Activated T-cell treated with anti-CD3 and anti-CD28 coated beads for 4 hours (primary cell): ENCODE measurements at regions not wholly inside any gene's neighbourhood (a gene's known extent, or its start where the extent isn't known, plus 50 kb on each side); places are given as distances from the start of the nearest gene placed in this dataset.

Source experiments
- DNase-seq: peaks from one replicate; pipeline ENCODE4 v3.0.0-alpha.2; 2020

DNA sequence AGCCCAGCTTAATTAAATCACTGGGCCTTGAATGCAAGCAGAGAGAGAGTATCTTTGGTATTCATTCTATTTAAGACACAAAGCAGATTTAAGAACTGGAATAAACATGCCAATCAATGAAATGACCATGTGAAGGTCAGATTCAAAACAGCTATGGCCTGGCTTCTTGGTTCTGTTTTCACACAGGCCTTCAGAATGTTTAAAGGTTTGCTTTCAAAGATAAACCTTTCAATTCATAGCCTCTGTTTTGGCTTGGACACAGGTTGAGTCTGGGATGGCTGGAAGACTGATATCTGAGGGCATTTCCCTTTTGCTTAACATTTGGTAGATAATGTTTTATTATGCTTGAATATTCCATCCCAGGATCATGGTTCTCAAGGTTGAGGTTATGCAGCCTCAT, 244.4 kb upstream of the KBTBD8 start:
- no peak for DNase-seq

DNA sequence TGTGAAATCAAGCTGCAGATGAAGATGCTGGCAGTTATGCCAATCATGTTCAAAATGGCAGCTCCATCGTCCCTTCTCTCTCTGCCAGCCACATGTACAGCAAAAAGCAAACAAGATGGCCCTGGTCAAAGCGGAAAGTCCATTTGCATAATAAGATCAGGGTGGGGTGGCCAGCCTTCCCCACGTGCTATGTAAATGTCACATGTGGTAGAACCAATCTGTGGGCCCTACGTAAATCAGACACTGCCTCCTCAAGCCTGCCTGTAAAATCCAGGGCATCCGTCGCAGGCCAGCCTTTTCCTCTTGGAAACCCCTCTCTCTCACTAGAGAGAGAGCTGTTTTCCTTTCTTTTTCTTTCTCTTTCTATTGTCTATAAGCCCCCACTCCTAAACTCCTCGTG, 243.5 kb upstream of the KBTBD8 start:
- DNase-seq, result no peak

DNA sequence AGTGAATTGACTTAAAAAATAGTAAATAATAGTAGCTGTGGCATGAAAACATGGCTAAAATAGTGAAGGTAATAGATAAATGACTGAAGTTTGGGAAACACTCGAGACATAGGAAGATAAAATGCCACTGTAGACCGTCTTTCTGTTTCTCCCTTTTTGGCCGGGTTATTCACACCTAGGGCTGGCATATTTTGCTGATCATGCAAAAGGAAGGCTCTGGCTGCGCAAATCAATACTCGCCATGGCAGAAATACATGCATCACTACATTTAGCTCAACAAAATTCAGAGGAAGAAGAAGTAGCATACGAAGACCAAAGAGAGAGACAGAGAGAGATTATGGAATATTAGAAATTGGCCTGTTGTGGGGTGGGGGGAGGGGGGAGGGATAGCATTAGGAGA, 242.2 kb upstream of the KBTBD8 start:
- DNase-seq, result no peak

DNA sequence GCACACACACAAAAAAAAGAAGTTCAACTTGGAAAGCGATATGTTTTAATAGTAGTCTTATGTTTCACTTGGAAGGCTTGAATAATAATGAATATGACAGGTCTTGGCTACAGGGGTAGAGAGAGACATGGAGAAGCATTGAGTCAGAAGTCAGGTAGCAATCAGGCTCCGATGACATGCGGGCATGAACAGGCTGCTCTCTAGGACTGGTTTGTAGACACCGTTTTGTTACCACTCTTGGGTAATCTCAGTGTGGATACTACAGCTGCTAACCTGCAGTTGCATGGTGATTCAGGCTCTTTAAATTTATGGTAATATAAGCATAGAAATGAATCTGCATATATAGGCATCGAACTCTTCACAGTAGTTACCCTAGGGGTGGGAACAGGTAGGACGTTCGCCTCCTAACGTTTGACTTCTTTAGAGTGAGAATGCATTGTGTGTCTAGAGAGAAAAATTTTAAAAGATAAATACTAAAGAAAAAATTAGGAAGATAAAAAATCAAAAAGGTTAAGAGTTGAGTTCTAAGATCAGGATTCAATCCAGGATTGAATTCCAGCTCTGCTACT, 241.6 kb upstream of the KBTBD8 start:
- DNase-seq, result no peak

DNA sequence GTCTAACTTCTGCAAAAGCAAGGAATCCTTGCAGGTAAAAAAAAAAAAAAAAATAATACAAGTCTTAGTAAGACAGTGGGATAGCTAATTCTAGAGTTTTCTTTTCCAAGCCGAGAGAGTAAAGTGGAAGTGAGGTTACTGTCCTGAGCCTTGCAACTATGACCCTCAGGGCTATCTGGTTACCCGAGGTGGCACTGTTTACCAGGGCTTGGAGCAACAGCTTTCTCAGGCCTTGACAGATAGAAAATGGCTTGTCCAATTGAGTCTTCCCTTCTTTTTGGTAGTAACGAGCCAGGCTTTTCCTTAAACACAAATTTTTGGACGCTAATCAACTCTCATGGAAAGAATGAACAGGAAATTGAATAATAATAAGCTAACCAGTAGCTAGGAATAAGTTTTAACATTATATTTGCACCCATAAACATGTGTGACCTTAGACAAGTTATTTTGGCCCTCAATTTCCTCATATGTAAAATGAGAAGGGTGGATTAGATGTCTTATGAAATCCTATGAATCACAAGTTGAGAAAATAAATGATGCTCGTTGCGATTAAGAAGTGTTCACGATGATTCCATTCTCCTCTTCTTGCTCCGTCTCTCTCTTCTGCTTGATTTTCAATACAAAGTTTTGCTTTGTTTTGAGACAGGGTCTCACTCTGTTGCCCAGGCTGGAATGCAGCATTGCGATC, 236.9 kb upstream of the KBTBD8 start:
- no peak for DNase-seq

DNA sequence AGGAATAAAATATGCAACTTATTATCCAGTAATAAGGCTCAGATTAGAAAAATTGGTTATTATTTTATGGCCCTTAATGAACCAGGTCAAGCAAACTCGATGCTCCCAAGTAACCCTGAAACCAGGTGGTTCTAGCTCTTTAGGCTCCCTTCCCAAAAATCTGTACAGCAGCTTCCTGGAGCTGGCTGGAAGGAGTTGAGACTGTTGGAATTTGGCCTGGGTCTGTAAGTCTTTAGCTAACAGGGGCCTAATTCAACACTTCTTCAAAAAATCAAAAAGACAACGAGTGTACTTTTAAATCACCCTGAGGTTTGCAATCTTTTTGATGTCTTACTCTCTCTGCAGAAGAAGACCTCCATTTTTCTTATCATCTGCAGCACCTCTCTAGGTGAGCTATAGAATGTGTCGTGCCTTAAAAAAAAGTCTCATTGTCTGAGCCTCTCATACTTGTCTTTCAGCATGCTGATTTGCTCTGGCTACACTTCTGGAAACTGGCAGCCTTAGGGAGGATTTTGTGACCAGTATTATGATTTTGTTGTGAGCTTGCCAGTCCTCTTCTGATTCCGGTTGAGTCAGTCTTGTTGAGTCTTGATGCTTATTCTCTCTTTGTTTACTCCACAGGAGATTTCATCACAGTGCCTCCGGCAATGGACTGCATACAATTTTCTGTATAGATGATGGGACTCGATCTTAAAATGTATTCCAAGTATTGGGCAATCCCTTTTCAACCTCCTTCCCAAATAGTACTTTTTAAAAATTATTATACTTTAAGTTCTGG, 235.0 kb upstream of the KBTBD8 start:
- DNase-seq, result no peak

DNA sequence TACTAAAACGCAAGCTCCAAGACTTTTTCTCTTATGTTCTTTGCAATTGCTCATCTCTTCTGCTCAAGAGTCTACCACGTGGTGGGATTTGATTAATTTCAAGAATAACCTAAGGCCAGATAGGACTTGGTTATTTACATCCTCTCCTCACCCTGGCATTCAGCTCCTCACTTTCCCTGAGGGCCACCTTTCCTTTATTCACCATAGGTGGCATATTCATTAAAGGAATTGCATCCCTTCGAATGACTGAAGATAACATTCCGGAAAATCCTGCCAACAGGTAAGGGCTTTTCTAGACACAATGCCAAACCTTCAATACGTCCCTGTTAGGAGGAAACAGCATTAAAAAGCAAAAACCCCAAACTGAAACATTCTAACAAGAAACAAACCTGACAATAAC, 220.0 kb upstream of the KBTBD8 start:
- no peak for DNase-seq

DNA sequence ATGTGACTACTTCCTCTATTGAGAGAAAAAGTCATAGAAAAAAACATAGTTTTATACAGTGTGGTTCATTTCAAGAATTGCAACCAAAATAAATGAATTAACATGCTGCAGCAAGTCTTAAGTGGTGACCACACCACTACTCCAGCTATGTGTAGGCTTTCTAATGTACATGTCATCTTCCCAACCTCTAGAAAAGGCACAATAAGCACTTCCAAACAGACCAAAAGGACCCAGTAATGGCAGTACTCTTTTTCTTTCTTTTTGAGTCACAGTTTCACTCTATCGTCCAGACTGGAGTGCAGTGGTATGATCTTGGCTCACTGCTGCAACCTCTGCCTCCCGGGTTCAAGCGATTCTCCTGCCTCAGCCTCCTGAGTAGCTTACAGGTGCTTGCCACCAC, 219.3 kb upstream of the KBTBD8 start:
- no peak for DNase-seq

DNA sequence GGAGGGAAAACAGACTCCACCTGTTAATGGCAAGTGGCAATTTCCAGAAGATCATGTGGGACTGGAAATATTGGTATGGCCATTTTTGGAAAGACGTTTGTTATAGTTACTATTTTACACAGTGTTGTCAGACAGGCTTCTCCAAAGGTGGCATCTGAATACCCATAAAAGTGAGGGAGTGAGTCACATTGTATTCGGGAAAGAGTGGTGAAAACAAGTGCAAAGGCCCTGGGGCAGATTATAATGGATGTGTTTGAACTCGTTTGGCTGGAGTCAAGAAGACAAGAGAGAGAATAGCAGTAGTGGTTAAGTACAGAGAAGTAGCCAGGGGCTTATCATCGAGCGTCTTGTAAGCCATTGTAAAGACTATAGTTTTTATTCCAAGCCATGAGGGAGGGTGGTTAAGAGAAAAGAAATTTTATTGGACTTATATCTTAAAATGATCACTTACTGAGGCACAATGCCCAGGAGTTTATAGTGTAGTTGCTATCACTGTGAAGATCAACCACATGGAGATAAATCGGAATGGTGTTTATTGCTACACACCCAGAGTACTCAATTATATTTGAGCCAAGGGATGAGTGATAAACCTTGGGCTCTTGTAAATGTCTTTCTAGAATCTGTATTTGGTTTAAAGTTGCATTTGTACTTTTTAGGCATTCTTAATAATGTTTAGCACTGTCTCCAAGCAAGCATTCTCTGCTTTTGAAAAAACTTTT, 212.8 kb upstream of the KBTBD8 start:
- DNase-seq, result no peak

DNA sequence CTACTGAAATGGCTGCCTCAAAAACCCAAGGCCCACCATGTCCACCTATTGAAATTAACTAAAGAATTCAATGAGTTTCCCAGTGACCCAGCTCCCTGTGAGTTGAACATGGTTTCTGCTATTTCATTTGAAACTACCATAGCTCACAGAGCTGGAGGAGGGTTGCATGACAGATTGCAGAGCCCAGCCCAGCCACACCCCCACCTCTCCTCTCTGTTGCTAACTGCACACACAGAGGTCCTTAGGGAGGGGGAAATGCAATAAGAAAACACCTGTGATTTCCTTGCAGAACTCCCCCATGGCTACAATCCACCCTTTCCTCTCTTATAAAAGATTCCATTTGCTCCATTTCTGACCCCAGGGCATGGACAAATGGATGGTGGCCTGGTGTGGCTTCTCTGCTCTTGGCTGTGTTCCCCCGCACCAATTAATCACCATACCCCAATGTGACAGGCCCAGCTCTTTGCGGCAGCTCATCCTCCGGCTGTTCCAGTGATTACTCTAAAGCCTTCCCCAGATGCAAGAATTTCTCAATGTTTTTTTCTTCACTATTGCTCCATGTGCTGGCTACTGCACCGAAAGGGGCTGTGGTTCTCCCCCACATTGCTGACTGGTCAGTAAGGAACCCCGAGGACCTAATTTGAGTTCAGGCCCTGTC, 208.4 kb upstream of the KBTBD8 start:
- DNase-seq, result no peak

DNA sequence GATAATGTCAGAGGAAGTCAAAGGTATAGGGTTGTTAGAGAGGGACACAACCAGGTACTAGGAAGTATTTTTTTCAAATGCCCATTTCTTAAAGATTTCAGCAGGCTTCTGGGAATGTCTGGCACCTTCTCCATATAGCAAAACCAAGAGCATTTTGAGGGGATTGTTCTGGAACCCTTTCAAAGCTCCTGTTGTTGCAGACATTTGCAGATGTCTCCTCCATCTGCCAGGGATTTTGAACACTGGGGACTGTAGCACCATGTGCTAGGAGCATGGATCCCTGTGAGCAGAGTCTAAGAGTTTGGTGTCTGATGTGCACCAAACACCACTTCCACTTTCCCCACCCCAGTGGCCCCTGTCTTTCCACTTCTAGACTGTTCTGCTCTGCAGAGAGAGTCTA, 206.0 kb upstream of the KBTBD8 start:
- DNase-seq, result no peak

DNA sequence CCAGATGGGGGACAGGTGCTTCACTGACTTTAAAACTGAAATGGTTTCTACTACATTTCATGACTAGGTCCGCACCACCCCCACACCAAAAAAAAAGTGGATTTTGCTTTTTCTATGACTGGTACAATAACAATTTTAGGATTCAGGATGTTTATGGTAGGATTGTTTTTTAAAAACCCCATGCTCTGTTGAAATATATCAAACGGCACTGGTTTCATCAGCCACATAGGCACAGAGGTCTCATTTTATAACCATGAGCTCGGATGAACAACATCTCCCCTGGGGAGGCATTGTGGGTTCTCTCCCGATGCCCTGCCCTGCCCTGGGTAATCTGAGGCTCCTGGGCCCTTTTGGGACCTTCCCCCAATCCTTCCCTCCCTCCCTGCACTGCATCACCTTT, 202.7 kb upstream of the KBTBD8 start:
- no peak for DNase-seq

DNA sequence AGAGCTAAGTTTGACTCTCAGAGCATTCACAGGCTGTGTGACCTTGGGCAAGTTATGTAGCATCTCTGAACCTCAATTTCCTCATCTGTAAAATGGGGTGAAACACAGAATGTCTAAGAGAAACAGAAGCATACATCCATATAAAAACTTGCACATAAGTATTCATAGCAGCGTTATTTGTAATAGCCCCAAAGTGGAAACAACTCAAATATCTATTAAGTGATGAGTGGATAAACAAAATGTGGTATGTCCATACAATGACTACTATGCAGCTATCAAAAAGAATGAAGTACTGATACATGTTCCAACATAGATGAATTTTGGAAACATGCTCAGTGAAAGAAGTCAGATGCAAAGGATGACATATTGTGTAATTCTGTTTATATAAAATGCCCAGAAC, 201.8 kb upstream of the KBTBD8 start:
- DNase-seq, result no peak

DNA sequence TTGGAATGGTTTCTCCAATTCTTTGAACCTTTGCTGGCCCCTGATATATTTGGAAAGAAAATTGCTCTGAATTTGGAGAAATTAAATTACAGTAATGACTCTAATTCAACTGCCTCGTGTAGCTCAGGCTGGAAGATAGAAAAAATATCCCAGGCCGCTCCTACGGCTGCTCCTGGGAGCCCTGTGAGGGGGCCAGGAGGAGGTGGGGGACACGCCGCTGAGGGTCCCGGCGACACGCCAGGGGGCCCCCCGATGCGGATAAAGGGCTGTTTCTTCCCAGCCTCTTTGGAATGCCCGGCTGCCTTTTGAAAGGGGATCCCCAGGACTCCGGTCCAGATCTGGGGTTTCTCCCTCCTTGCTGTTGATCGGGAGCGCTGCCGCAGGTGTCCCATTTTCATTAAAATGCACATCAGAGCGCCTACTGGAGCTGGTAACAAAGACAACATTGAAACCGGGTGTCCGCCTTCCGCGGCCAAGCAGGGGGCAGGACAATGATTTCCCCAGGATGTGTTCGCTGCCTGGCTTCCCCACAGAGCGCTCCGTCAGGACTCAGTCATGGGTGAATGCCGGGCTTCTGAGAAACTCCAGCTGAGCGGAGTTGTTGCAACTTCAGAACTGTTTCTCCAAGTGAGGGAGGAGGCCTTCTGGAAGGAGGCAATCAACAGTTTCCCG, 200.1 kb upstream of the KBTBD8 start:
- DNase-seq, result no peak

DNA sequence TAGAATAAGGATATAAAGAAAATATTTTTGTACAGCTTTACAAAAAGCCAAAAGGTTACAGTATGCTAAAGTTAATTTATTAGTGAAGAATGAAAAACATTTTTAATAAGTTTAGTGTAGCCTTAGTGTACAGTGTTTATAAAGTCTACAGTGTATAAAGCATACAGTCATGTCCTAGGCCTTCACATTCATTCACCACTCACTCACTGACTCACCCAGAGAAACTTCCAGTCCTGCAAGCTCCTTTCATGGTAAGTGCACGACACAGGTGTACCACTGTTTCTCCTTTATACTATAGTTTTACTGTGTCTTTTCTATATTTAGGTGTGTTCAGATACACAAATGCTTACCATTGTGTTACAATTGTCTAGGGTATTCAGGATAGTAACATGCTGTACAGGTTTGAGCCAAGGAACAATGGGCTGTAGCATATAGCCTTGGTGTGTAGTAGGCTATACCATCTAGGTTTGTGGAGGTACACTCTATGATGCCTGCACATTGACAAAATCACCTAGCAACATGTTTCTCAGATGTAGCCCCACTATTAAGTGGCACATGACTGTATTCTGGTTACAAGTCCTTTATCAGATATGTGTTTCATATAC, 197.1 kb upstream of the KBTBD8 start:
- DNase-seq, result no peak

DNA sequence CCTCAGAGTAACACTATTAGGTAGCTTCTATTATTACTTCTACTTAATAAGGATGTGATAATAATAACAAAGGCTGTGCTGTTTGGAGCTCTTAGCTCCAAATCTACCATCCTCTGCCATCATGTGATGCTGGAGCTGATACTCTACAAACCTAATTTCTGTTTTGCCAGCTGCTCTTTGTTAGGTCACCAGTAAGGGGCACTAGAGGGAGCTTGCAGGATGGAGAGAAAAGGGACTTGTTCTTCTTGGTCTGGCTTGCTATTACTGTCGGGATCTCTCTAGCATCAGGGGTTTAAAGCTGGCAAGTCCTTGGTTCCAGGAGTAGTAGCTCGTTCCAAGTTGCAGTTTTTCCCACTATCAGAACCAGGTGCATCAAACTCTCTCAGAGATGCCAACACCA, 194.9 kb upstream of the KBTBD8 start:
- no peak for DNase-seq

DNA sequence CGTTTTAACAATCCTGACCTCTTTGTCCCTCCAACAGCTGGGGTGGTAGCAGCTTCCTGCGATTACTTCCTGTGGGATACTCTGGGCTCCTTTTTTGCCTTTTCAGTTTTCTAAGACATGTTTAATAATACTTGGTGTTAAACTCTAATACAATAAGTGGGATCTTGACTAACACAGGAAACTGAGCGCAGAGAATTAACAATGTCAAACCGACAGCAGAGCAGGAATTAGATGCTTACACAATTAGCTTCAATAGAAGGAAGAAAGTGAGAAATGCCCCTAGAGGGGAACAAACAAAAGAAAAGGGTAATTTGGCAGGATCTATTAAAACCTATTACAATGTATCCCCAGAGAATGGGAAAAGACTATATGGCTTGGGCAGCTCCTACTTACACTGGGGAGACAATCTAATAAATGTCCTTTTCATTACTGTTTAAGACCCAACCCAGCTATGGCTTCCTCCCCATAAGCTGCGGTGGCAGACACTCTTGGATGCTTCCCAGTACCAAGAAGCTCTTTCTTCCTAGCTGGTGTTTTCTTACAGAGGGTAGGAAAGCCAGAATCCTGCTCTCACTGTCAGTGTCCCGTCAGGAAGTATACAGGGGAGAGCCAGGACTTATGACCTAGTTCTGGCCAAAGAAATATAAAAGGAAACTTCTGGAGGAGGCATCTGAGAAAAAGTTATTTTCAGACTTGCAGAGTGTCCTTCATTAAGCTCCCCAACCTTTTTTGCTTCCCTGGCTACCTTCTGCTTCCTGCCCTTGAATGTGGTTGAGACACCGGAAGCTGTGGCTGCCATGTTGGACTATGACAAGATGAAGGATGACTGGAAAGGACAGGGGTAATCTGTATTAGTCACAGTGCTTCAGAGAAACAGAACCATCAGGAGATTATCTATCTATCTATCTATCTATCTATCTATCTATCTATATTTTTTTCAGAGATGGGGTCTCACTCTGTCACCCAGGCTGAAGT, 194.1 kb upstream of the KBTBD8 start:
- no peak for DNase-seq

DNA sequence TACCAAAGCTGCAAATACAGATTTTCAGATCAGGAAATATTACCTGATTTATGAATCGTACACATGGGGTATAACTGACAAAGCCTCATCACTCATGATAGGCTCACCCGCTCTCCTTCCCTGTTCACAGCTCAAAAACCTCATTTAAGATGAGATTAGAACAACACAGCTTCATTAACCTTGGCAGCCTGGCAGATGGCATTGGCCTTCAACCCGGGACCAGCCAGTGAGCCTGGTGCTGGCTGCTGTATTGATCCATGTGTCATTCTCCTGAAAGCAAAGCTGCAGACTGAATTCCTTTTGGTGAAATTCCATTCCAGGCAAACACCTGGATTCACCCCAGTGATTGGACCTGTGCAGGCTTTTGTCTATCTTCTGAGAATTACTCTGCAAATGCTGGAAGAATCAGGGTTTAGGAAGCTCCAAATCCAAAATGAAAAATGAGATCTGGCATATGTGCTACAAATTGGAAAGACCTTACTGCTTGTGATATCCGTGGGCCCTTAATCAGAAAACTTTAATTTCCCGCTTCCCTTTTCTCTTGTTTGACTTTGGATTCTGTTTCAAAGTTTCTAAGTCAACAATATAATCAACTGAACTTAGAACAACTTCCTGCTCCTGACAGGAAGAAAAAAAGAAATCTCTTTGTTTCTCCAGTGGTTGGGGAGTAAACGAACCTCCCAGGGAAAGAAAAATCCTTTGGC, 189.1 kb upstream of the KBTBD8 start:
- no peak for DNase-seq

DNA sequence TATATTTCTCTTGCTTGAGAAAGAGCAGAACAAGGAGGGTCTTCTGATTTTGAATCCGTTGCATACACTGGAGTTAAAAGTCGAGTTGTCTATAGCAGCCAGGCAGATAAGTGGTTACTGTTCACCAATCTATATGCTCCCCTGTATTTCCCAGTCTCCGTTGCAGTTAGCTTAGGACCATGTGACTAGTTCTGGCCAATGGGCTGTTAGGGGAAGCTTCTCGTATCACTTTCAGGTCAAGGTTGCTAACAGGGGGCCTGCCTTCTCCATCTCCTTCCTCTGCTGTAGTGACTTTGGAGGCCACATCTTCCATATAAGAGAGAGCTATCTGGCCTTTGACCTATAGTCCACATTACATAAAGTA, 188.5 kb upstream of the KBTBD8 start:
- no peak for DNase-seq

DNA sequence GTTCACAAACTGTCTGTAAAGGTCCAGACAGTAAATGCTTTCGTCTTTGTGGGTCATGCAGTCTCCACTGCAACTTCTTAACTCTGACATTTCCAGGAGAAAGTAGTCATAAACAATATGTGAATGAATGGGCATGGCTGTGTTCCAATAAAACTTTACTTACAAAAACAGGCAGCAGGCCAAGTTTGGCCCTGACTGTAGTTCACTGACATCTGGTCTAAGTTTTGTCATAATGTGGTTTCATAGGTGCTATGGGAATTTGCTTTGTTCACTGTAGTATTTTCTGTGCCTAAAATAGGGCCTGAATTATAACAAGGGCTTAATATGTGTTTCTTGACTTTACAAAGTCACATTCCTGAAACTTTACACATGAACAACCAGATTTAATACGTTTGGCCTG, 186.0 kb upstream of the KBTBD8 start:
- no peak for DNase-seq
